ENCODE measurements at regions not wholly inside any gene's neighbourhood (a gene's known extent, or its start where the extent isn't known, plus 50 kb on each side); places are given as distances from the start of the nearest gene placed in this dataset.

DNA sequence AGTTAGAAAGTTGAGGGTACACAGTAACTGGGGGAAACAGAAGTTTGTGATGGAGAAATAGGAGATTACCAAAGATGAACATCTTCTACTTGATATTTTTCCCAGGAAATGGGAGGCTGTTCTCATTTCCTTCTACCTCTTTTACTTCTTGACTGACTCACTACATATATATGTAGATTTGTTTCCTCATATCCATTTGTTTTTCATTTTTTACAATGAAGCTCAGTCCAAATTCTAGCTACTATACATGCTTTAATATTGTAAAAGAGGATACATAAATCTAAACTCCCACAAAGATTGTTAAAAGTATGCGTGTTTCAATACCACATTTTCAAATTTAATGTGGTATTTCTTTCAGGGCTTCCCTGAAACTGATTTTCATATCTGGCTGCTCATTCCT is 366.6 kb upstream of the NCAM2 start:
- H3K9me3 ChIP-seq (ENCODE audit: control insufficient read depth in 4 of 4, insufficient read depth in 3 of 4, low read length in 3 of 4) = peaks cover 0 to 1% (median 0%) of the 10 kb centered on the region in 4 donors

DNA sequence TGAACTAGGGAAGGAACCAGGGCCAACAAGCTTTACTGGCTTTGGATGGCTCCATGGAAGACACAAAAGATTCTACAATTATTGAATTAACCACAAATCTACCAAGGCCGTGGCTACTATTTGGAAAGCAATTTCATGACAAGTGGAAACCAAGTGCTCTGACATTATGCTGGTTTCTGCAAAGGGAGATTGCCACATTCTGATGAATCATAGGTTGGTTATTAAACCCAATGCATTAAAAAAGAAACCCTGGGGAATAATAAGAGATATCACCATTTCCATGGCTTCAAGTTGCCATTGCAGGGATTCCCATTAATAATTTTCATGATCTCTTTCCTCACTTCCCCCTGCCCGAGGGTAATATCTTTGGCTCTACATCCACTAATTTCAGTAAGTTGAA is 359.2 kb upstream of the NCAM2 start:
- no peaks in the 10 kb centered on the region for H3K27me3 ChIP-seq (ENCODE audit: control insufficient read depth in 3 of 3, insufficient read depth in 3 of 3, low read length in 2 of 3)
- 49 to 73% methylated on average over 2 of the region's 2 CpGs for WGBS, 2 donors
- DNase-seq = no peak
- TF ChIP-seq, protein P1, sequence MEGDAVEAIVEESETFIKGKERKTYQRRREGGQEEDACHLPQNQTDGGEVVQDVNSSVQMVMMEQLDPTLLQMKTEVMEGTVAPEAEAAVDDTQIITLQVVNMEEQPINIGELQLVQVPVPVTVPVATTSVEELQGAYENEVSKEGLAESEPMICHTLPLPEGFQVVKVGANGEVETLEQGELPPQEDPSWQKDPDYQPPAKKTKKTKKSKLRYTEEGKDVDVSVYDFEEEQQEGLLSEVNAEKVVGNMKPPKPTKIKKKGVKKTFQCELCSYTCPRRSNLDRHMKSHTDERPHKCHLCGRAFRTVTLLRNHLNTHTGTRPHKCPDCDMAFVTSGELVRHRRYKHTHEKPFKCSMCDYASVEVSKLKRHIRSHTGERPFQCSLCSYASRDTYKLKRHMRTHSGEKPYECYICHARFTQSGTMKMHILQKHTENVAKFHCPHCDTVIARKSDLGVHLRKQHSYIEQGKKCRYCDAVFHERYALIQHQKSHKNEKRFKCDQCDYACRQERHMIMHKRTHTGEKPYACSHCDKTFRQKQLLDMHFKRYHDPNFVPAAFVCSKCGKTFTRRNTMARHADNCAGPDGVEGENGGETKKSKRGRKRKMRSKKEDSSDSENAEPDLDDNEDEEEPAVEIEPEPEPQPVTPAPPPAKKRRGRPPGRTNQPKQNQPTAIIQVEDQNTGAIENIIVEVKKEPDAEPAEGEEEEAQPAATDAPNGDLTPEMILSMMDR (IDR thresholded peaks at IDR 0.05; ENCODE audit: control extremely low read depth, extremely low read depth) = no peak
- H3K9me3 ChIP-seq (ENCODE audit: control insufficient read depth in 4 of 4, insufficient read depth in 3 of 4, low read length in 3 of 4) = no peaks in the 10 kb centered on the region
- no peaks in the 10 kb centered on the region for H3K4me1 ChIP-seq (ENCODE audit: control insufficient read depth in 5 of 5, insufficient read depth in 5 of 5, low read length in 5 of 5)
- H3K9ac ChIP-seq (ENCODE audit: insufficient read depth in 1 of 2, low read length in 2 of 2) = no peak overlapping the region
- no peaks in the 10 kb centered on the region for H3K36me3 ChIP-seq (ENCODE audit: control insufficient read depth in 4 of 4, insufficient read depth in 4 of 4, low read length in 4 of 4)
- H3K4me3 ChIP-seq = no peak overlapping the region
- no peak overlapping the region for H3K27ac ChIP-seq (ENCODE audit: low read depth in 1 of 2, low read length in 1 of 2)
- ATAC-seq (ENCODE audit: insufficient read depth, low FRiP score) = no peak

More for the DNA sequence above, 366.6 kb upstream of the NCAM2 start:
- DNase-seq (no peak), ATAC-seq (ENCODE audit: insufficient read depth, low FRiP score) (no peak)
- no peaks in the 10 kb centered on the region for H3K36me3 ChIP-seq (ENCODE audit: control insufficient read depth in 4 of 4, insufficient read depth in 4 of 4, low read length in 4 of 4)
- H3K27me3 ChIP-seq (ENCODE audit: control insufficient read depth in 3 of 3, insufficient read depth in 3 of 3, low read length in 2 of 3) = no peaks in the 10 kb centered on the region
- no peaks in the 10 kb centered on the region for H3K4me1 ChIP-seq (ENCODE audit: control insufficient read depth in 5 of 5, insufficient read depth in 5 of 5, low read length in 5 of 5)
- H3K9ac ChIP-seq (ENCODE audit: insufficient read depth in 1 of 2, low read length in 2 of 2) = no peak overlapping the region
- H3K4me3 ChIP-seq = no peak overlapping the region
- no peak overlapping the region for H3K27ac ChIP-seq (ENCODE audit: low read depth in 1 of 2, low read length in 1 of 2)
- 94 to 98% methylated on average over 1 of the region's 1 CpG for WGBS, 2 donors
- TF ChIP-seq, protein P1 (IDR thresholded peaks at IDR 0.05; ENCODE audit: control extremely low read depth, extremely low read depth) = no peak

DNA sequence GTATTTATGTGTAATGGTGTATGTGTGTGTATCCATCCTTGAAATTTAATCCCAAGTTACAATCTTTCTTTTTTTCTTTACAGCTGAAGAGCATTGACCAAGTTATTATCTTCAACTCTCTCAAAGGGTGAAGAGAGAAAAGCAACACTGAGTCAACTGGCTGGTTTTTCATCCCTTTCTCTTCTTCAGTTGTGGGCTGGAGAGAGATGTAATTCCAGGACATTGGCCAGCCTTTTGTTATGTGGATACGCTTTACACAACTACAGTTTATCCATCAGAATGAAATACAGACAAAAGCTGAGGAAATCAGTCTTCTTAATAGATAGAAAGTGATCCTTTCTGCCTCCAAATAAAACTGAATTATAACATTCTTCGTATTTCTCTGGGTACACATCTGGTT is 357.0 kb upstream of the NCAM2 start:
- no peaks in the 10 kb centered on the region for H3K4me1 ChIP-seq (ENCODE audit: control insufficient read depth in 5 of 5, insufficient read depth in 5 of 5, low read length in 5 of 5)
- no peaks in the 10 kb centered on the region for H3K36me3 ChIP-seq (ENCODE audit: control insufficient read depth in 4 of 4, insufficient read depth in 4 of 4, low read length in 4 of 4)
- no peak overlapping the region for H3K9ac ChIP-seq (ENCODE audit: insufficient read depth in 1 of 2, low read length in 2 of 2)
- no peaks in the 10 kb centered on the region for H3K27me3 ChIP-seq (ENCODE audit: control insufficient read depth in 3 of 3, insufficient read depth in 3 of 3, low read length in 2 of 3)
- no peak overlapping the region for H3K27ac ChIP-seq (ENCODE audit: low read depth in 1 of 2, low read length in 1 of 2)
- H3K4me3 ChIP-seq = no peak overlapping the region
- WGBS, 2 donors = 78 to 81% methylated on average over 2 of the region's 2 CpGs
- H3K9me3 ChIP-seq (ENCODE audit: control insufficient read depth in 4 of 4, insufficient read depth in 3 of 4, low read length in 3 of 4) = peaks cover 0 to 10% (median 0%) of the 10 kb centered on the region in 4 donors
- DNase-seq (no peak), ATAC-seq (ENCODE audit: insufficient read depth, low FRiP score) (no peak)
- TF ChIP-seq, protein P1 (IDR thresholded peaks at IDR 0.05; ENCODE audit: control extremely low read depth, extremely low read depth) = no peak

DNA sequence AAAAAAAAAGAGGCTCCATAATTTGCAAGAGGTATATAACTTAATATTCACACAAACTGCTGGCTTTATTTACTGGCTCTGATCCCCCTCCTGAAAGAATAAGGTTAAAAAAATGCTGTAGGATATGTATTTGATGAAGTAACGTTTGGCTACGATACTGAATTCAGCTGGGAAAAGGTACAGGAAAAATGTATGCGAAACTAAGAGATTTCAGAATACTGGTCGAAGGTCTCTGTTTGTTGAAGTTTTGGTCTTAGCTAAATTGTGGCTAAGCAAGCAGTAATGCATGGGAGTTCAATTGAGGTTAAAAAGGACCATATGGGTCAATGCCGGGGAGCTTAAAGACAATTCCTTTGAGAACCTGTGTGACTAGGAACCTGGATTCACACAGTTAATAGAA is 355.5 kb upstream of the NCAM2 start:
- no peak overlapping the region for H3K9ac ChIP-seq (ENCODE audit: insufficient read depth in 1 of 2, low read length in 2 of 2)
- H3K9me3 ChIP-seq (ENCODE audit: control insufficient read depth in 4 of 4, insufficient read depth in 3 of 4, low read length in 3 of 4) = peaks cover 0 to 14% (median 0%) of the 10 kb centered on the region in 4 donors
- no peak overlapping the region for H3K27ac ChIP-seq (ENCODE audit: low read depth in 1 of 2, low read length in 1 of 2)
- DNase-seq = no peak
- no peak overlapping the region for H3K4me3 ChIP-seq
- TF ChIP-seq, protein P1 (IDR thresholded peaks at IDR 0.05; ENCODE audit: control extremely low read depth, extremely low read depth) = no peak
- no peaks in the 10 kb centered on the region for H3K4me1 ChIP-seq (ENCODE audit: control insufficient read depth in 5 of 5, insufficient read depth in 5 of 5, low read length in 5 of 5)
- H3K36me3 ChIP-seq (ENCODE audit: control insufficient read depth in 4 of 4, insufficient read depth in 4 of 4, low read length in 4 of 4) = no peaks in the 10 kb centered on the region
- WGBS, 2 donors = 73 to 82% methylated on average over 5 of the region's 5 CpGs
- H3K27me3 ChIP-seq (ENCODE audit: control insufficient read depth in 3 of 3, insufficient read depth in 3 of 3, low read length in 2 of 3) = no peaks in the 10 kb centered on the region
- ATAC-seq (ENCODE audit: insufficient read depth, low FRiP score) = no peak

Measured in lung (tissue), 11 donors.